ENCODE measurements at regions not wholly inside any gene's neighbourhood (a gene's known extent, or its start where the extent isn't known, plus 50 kb on each side); places are given as distances from the start of the nearest gene placed in this dataset.

DNA sequence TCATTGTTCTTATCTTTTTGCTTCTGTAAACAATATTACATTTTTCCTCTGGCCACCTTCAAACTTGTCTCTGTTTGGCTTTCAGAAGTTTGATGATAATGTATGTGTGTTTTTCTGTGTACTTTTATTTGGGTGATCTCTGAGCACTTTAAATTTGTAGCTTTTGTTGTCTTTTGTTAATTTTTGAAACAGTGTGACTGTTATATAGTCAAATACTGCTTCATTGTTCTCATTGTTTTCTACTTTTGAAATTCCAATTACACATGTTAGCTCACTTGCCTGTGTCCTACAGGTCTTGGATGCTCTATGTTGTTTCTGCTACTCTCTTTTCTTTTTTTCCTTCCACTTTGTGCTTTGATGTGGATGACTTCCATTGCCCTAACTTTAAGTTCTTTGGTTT lies 460.1 kb upstream of the KHDRBS2 start:
- no peak overlapping the region for H3K4me2 ChIP-seq (ENCODE audit: low read length)
- no peak overlapping the region for H3K27ac ChIP-seq (ENCODE audit: low read length)
- POLR2A ChIA-PET (ENCODE audit: unreplicated experiment) = no interaction called here
- H3K4me1 ChIP-seq (ENCODE audit: insufficient read depth, low read length) = no peaks in the 10 kb centered on the region
- H3K9ac ChIP-seq (ENCODE audit: low read length) = no peak overlapping the region
- ATAC-seq (no peak), DNase-seq (no peak)
- H3K9me2 ChIP-seq (replicated peaks; ENCODE audit: low read length) = no peaks in the 10 kb centered on the region
- H3K9me3 ChIP-seq (ENCODE audit: low read length) = no peaks in the 10 kb centered on the region
- BruUV-seq (replicated peaks) = no TSS peak
- intact Hi-C loops (cut with micrococcal nuclease) = loop anchor here (5.0 kb wide), 1 partner anchor 146 kb away; no protein-coding TSS in a partner anchor
- H3K27me3 ChIP-seq (ENCODE audit: low read length) = no peaks in the 10 kb centered on the region
- CTCF ChIA-PET = no interaction called here
- H2AFZ ChIP-seq (ENCODE audit: low read length) = no peak overlapping the region
- H4K20me1 ChIP-seq (ENCODE audit: low read length) = no peaks in the 10 kb centered on the region
- no peak overlapping the region for H3K4me3 ChIP-seq (ENCODE audit: low read length)
- H3K79me2 ChIP-seq (ENCODE audit: low read length) = no peaks in the 10 kb centered on the region
- no peaks in the 10 kb centered on the region for H3F3A ChIP-seq (ENCODE audit: low read length, unreplicated experiment)
- TF ChIP-seq EZH2 (IDR thresholded peaks at IDR 0.05; ENCODE audit: low read length, unreplicated experiment) (no peak), CTCF (conservative IDR thresholded peaks at IDR 0.05; ENCODE audit: low read depth, low read length) (no peak), EZH2phosphoT487 (IDR thresholded peaks at IDR 0.05; ENCODE audit: borderline replicate concordance, low read length) (no peak)
- no peaks in the 10 kb centered on the region for H3K36me3 ChIP-seq (ENCODE audit: low read depth, low read length)

DNA sequence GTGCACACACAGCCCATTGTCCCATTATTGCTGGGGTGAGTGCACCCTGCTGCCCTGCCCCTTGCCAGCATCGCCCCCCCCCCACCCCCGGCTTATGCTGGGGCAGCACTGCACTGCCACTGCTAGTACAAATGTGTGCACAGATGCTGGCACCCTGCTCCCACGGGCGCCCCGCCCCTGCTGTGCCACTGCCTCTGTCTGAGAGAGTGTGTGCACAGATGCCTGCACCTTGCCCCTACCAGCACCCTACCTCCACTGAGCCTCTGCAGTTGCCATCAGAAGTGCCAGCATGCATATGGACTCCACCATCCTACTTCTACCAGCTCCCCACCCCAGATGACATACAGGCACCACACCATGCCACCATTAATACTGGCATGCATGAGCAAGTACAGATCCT lies 454.6 kb upstream of the KHDRBS2 start:
- intact Hi-C loops (cut with micrococcal nuclease) = no loop called here
- Histone ChIP-seq H2AFZ (ENCODE audit: low read length) (no peak overlapping the region), H4K20me1 (ENCODE audit: low read length) (no peaks in the 10 kb centered on the region), H3K4me2 (ENCODE audit: low read length) (no peak overlapping the region), H3K9me2 (replicated peaks; ENCODE audit: low read length) (no peaks in the 10 kb centered on the region), H3K9me3 (ENCODE audit: low read length) (no peaks in the 10 kb centered on the region), H3K27ac (ENCODE audit: low read length) (no peak overlapping the region), H3K79me2 (ENCODE audit: low read length) (no peaks in the 10 kb centered on the region), H3F3A (ENCODE audit: low read length, unreplicated experiment) (no peaks in the 10 kb centered on the region), H3K4me3 (ENCODE audit: low read length) (no peak overlapping the region), H3K27me3 (ENCODE audit: low read length) (no peaks in the 10 kb centered on the region), H3K9ac (ENCODE audit: low read length) (no peak overlapping the region), H3K4me1 (ENCODE audit: insufficient read depth, low read length) (no peaks in the 10 kb centered on the region), H3K36me3 (ENCODE audit: low read depth, low read length) (no peaks in the 10 kb centered on the region)
- no peak for TF ChIP-seq CTCF (conservative IDR thresholded peaks at IDR 0.05; ENCODE audit: low read depth, low read length)
- no peak for TF ChIP-seq EZH2phosphoT487 (IDR thresholded peaks at IDR 0.05; ENCODE audit: borderline replicate concordance, low read length)
- DNase-seq (no peak), ATAC-seq (no peak)
- BruUV-seq (replicated peaks) = no TSS peak
- ChIA-PET POLR2A (ENCODE audit: unreplicated experiment) (no interaction called here), CTCF (no interaction called here)

- ChIA-PET CTCF (no interaction called here), POLR2A (ENCODE audit: unreplicated experiment) (no interaction called here)
- H3F3A ChIP-seq (ENCODE audit: low read length, unreplicated experiment) = no peaks in the 10 kb centered on the region
- H3K9ac ChIP-seq (ENCODE audit: low read length) = no peak overlapping the region
- H3K4me2 ChIP-seq (ENCODE audit: low read length) = no peak overlapping the region
- H3K27me3 ChIP-seq (ENCODE audit: low read length) = no peaks in the 10 kb centered on the region
- no peaks in the 10 kb centered on the region for H3K9me3 ChIP-seq (ENCODE audit: low read length)
- no peak overlapping the region for H3K27ac ChIP-seq (ENCODE audit: low read length)
- H3K36me3 ChIP-seq (ENCODE audit: low read depth, low read length) = no peaks in the 10 kb centered on the region
- no peaks in the 10 kb centered on the region for H4K20me1 ChIP-seq (ENCODE audit: low read length)
- H3K9me2 ChIP-seq (replicated peaks; ENCODE audit: low read length) = no peaks in the 10 kb centered on the region
- TF ChIP-seq EZH2phosphoT487 (IDR thresholded peaks at IDR 0.05; ENCODE audit: borderline replicate concordance, low read length) (no peak), CTCF (conservative IDR thresholded peaks at IDR 0.05; ENCODE audit: low read depth, low read length) (no peak), EZH2 (IDR thresholded peaks at IDR 0.05; ENCODE audit: low read length, unreplicated experiment) (no peak)
- no TSS peak for BruUV-seq (replicated peaks)
- no peak overlapping the region for H3K4me3 ChIP-seq (ENCODE audit: low read length)
- intact Hi-C loops (cut with micrococcal nuclease) = no loop called here
- DNase-seq = no peak
- ATAC-seq = no peak
- H3K79me2 ChIP-seq (ENCODE audit: low read length) = no peaks in the 10 kb centered on the region
- no peaks in the 10 kb centered on the region for H3K4me1 ChIP-seq (ENCODE audit: insufficient read depth, low read length)
- no peak overlapping the region for H2AFZ ChIP-seq (ENCODE audit: low read length)
These were observed 454.1 kb upstream of the KHDRBS2 start for GRCh38 chr6:62740171-62740570.
